MM.1S (cell line): ENCODE measurements at regions not wholly inside any gene's neighbourhood (a gene's known extent, or its start where the extent isn't known, plus 50 kb on each side); places are given as distances from the start of the nearest gene placed in this dataset.
A peak's percentile ranks its signal among the peaks of the same experiment; 100 is the strongest.

ENCODE experiments used
- DNase-seq: peaks from one replicate; pipeline ENCODE4 v3.0.0-alpha.2; 2015
- H2AFZ ChIP-seq: fragments of 300-600 bp; sonication (generic); 2 replicates; pipeline ENCODE4 v1.6.0; 2016; ENCODE audit warnings: antibody characterized with exemption, low read length
- H3F3A ChIP-seq: fragments of 300-600 bp; sonication (generic); 2 replicates; pipeline ENCODE4 v1.6.1; 2016; ENCODE audit warnings: mild to moderate bottlenecking, antibody characterized with exemption, low read length, moderate library complexity, mixed read lengths; ENCODE audit not compliant: insufficient read depth
- H3K27ac ChIP-seq: fragments of 300-600 bp; sonication (generic); 2 replicates; pipeline ENCODE4 v1.5.1; 2016; ENCODE audit warnings: mild to moderate bottlenecking, low read length
- H3K27me3 ChIP-seq: fragments of 300-600 bp; sonication (generic); replicated peaks from 2 replicates; pipeline ENCODE4 v1.6.0; 2016; ENCODE audit warnings: low read length; ENCODE audit not compliant: insufficient read depth
- H3K36me3 ChIP-seq: fragments of 300-600 bp; sonication (generic); replicated peaks from 2 replicates; pipeline ENCODE4 v1.6.1; 2016; ENCODE audit warnings: mild to moderate bottlenecking, low read length, mixed read lengths; ENCODE audit not compliant: insufficient read depth
- H3K4me1 ChIP-seq: fragments of 300-600 bp; sonication (generic); 2 replicates; pipeline ENCODE4 v1.6.1; 2016; ENCODE audit warnings: low read length, mixed read lengths
- H3K4me2 ChIP-seq: fragments of 300-600 bp; sonication (generic); 2 replicates; pipeline ENCODE4 v1.6.0; 2016; ENCODE audit warnings: low read depth, low read length
- H3K4me3 ChIP-seq: fragments of 300-600 bp; sonication (generic); 2 replicates; pipeline ENCODE4 v1.5.1; 2016; ENCODE audit warnings: low read length, mixed read lengths
- H3K79me2 ChIP-seq: fragments of 300-600 bp; sonication (generic); 2 replicates; pipeline ENCODE4 v1.6.1; 2016; ENCODE audit warnings: mixed run types, low read length, mixed read lengths
- H3K9ac ChIP-seq: fragments of 300-600 bp; sonication (generic); 2 replicates; pipeline ENCODE4 v1.6.1; 2016; ENCODE audit warnings: low read length, mixed read lengths
- H3K9me2 ChIP-seq: fragments of 300-600 bp; sonication (generic); replicated peaks from 2 replicates; pipeline ENCODE4 v1.6.1; 2016; ENCODE audit warnings: mild to moderate bottlenecking, low read length, mixed read lengths; ENCODE audit not compliant: insufficient read depth
- H3K9me3 ChIP-seq: fragments of 300-600 bp; sonication (generic); replicated peaks from 2 replicates; pipeline ENCODE4 v1.6.1; 2016; ENCODE audit warnings: mild to moderate bottlenecking, low read length, mixed read lengths; ENCODE audit not compliant: insufficient read depth
- H4K20me1 ChIP-seq: fragments of 300-600 bp; sonication (generic); 2 replicates; pipeline ENCODE4 v1.6.1; 2016; ENCODE audit warnings: mild to moderate bottlenecking, low read length, moderate library complexity, mixed read lengths; ENCODE audit not compliant: insufficient read depth
- EZH2 ChIP-seq: fragments of 300-600 bp; sonication (generic); optimal IDR thresholded peaks from 2 replicates; pipeline ENCODE3; 2017; ENCODE audit warnings: low read depth, mild to moderate bottlenecking, antibody characterized with exemption, low read length, mixed read lengths
- EZH2phosphoT487 ChIP-seq: fragments of 300-600 bp; sonication (generic); IDR thresholded peaks from 2 replicates; pipeline ENCODE4 v1.6.1; 2018; ENCODE audit warnings: antibody characterized with exemption, low read length
- TF ChIP-seq, protein P1 (sequence below): fragments of 300-600 bp; sonication (generic); IDR thresholded peaks from 2 replicates; pipeline ENCODE4 v1.5.1; 2016; ENCODE audit warnings: antibody characterized with exemption, low read length, mixed read lengths

DNA sequence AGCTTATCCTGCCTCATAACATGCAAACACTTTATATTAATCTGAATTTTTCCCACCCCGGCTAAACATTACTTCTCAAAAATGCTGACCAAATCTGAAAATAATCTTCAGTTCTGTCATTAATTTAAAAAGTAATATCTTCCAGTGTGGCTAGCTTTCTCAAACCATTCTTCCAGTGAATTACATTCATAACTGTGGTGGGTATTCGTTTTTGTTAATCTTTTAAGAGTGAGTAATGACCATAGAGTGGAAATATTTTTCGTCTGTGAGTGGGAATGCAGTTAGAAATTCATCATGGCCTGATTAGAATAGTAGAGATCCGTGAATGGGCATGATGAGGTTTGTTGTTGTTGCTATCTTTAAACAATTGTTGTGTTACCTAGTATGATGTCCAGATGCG lies 138.6 kb upstream of the SFRP2 start:
- H3F3A ChIP-seq, result no peaks in the 10 kb centered on the region
- H3K4me1 ChIP-seq, result no peaks in the 10 kb centered on the region
- H3K9ac ChIP-seq, result no peak overlapping the region
- no peak overlapping the region for H3K27ac ChIP-seq
- H2AFZ ChIP-seq, result no peak overlapping the region
- H3K4me2 ChIP-seq, result no peak overlapping the region
- no peak for TF ChIP-seq EZH2
- TF ChIP-seq, protein P1, sequence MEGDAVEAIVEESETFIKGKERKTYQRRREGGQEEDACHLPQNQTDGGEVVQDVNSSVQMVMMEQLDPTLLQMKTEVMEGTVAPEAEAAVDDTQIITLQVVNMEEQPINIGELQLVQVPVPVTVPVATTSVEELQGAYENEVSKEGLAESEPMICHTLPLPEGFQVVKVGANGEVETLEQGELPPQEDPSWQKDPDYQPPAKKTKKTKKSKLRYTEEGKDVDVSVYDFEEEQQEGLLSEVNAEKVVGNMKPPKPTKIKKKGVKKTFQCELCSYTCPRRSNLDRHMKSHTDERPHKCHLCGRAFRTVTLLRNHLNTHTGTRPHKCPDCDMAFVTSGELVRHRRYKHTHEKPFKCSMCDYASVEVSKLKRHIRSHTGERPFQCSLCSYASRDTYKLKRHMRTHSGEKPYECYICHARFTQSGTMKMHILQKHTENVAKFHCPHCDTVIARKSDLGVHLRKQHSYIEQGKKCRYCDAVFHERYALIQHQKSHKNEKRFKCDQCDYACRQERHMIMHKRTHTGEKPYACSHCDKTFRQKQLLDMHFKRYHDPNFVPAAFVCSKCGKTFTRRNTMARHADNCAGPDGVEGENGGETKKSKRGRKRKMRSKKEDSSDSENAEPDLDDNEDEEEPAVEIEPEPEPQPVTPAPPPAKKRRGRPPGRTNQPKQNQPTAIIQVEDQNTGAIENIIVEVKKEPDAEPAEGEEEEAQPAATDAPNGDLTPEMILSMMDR, result no peak
- TF ChIP-seq EZH2phosphoT487, result no peak
- no peaks in the 10 kb centered on the region for H3K36me3 ChIP-seq
- H3K9me3 ChIP-seq, result no peaks in the 10 kb centered on the region
- no peaks in the 10 kb centered on the region for H3K79me2 ChIP-seq
- H3K4me3 ChIP-seq, result no peak overlapping the region
- no peak for DNase-seq
- no peaks in the 10 kb centered on the region for H3K27me3 ChIP-seq
- no peaks in the 10 kb centered on the region for H3K9me2 ChIP-seq
- no peaks in the 10 kb centered on the region for H4K20me1 ChIP-seq

DNA sequence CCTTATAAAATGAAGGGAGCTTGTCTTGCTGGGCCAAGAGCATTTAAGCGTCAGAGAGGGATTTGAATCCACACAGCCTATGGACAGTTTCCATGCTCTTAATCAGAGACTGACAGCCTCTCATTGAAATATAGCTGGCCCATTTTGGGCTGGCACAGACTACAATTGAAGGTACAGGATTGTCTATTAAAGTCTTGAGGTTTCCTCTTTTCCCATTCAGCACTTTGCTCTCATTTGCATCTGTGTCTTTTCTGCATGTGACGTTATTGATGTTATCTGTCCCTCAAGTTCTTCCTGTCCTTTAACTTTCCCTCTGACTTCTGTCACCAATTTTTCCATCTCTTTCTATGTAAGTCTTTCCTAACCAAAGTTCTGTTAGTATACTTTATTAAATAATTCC lies 133.3 kb upstream of the SFRP2 start:
- no peaks in the 10 kb centered on the region for H4K20me1 ChIP-seq
- no peak overlapping the region for H2AFZ ChIP-seq
- H3K27me3 ChIP-seq, result no peaks in the 10 kb centered on the region
- H3K4me3 ChIP-seq, result no peak overlapping the region
- H3K9me3 ChIP-seq, result no peaks in the 10 kb centered on the region
- no peaks in the 10 kb centered on the region for H3K9me2 ChIP-seq
- H3K27ac ChIP-seq, result no peak overlapping the region
- no peak for TF ChIP-seq EZH2phosphoT487
- no peak overlapping the region for H3K9ac ChIP-seq
- peaks cover 7% of the 10 kb centered on the region for H3F3A ChIP-seq
- no peak for DNase-seq
- no peak overlapping the region for H3K4me2 ChIP-seq
- H3K36me3 ChIP-seq, result no peaks in the 10 kb centered on the region
- peaks cover 16% of the 10 kb centered on the region for H3K4me1 ChIP-seq
- no peaks in the 10 kb centered on the region for H3K79me2 ChIP-seq

DNA sequence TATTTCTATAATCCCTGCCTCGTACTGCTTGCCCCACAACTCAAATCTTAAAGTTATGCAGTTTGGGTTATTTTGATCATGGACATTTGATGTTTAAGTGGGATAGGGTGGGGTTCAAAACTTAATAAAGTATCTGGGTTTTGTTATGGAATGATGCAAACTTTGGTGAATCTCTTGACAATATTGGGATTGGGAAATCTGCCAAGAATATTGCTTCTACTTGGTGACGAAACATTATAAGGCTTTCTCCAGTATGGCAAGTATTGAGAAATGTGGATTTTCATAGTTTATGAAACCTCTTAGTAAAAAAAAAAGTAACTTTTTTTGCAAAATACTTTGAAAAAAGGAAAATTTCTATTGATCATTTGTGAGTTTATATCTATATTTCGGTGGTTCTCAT lies 130.8 kb upstream of the SFRP2 start:
- H3K4me2 ChIP-seq, result no peak overlapping the region
- TF ChIP-seq, protein P1, result no peak
- no peak for TF ChIP-seq EZH2
- no peak for TF ChIP-seq EZH2phosphoT487
- no peaks in the 10 kb centered on the region for H3K79me2 ChIP-seq
- H3K27me3 ChIP-seq, result no peaks in the 10 kb centered on the region
- H3K4me3 ChIP-seq, result no peak overlapping the region
- H3K4me1 ChIP-seq, result peaks cover 38% of the 10 kb centered on the region
- no peaks in the 10 kb centered on the region for H3K9me3 ChIP-seq
- no peak overlapping the region for H3K9ac ChIP-seq
- H3K9me2 ChIP-seq, result no peaks in the 10 kb centered on the region
- H3F3A ChIP-seq, result peaks cover 26% of the 10 kb centered on the region
- H3K27ac ChIP-seq, result no peak overlapping the region
- no peak for DNase-seq
- no peak overlapping the region for H2AFZ ChIP-seq
- H4K20me1 ChIP-seq, result no peaks in the 10 kb centered on the region
- no peaks in the 10 kb centered on the region for H3K36me3 ChIP-seq

DNA sequence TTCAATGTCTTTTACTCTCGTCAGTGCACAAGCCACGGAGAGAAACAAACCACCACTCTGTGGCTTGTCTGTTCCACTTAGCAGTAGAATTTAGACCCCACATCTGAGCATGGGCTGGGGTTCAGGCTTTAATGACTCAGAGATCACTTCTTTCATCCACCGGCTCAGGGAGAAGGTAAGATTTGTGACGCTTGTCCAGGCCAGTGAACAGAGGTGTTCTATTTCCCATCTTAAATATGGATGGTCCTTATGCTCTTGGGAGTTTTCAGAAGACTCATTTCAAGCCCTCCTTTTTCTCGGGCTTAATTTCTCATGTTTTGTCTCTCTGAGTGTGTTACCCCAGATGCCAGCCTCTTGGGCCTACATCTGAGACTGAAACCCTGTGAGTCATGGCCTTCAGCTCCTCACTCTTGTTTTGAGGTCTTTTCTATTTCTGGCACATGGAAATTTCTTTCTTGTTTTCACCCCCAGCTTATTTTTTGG lies 127.4 kb upstream of the SFRP2 start:
- Histone ChIP-seq H3K9ac (peak overlapping the region; percentile 27; the same call in 1 of the 2 replicates), H2AFZ (peak overlapping the region; percentile 63), H3K4me1 (peaks cover 40% of the 10 kb centered on the region), H4K20me1 (no peaks in the 10 kb centered on the region), H3K27me3 (no peaks in the 10 kb centered on the region), H3K9me2 (no peaks in the 10 kb centered on the region), H3K36me3 (no peaks in the 10 kb centered on the region), H3K27ac (peak overlapping the region; percentile 81), H3K79me2 (no peaks in the 10 kb centered on the region), H3K9me3 (no peaks in the 10 kb centered on the region), H3F3A (peaks cover 26% of the 10 kb centered on the region), H3K4me2 (peak overlapping the region; percentile 56; the same call in 1 of the 2 replicates), H3K4me3 (no peak overlapping the region)
- peak; percentile 90 for DNase-seq
- no peak for TF ChIP-seq EZH2phosphoT487
- TF ChIP-seq EZH2, result no peak
- TF ChIP-seq, protein P1, result no peak
